ENCODE measurements at regions not wholly inside any gene's neighbourhood (a gene's known extent, or its start where the extent isn't known, plus 50 kb on each side); places are given as distances from the start of the nearest gene placed in this dataset.

GRCh38 chr16:10333321-10334032 is 52.4 kb upstream of the ATF7IP2 start:
- no peaks in the 10 kb centered on the region for H3K9me3 ChIP-seq (ENCODE audit: control insufficient read depth in 1 of 2, insufficient read depth in 1 of 2, low read depth in 1 of 2, low read length in 2 of 2)
- no peak overlapping the region for H2AFZ ChIP-seq (ENCODE audit: low read depth, low read length, poor library complexity, severe bottlenecking)
- ChIA-PET CTCF (no interaction called here), RAD21 (ENCODE audit: low non-redundant PET in 1 of 2, low total read pairs in 2 of 2, uncharacterized antibody in 2 of 2, unreplicated experiment in 2 of 2) (no interaction called here), POLR2A (no interaction called here)
- no peaks in the 10 kb centered on the region for H3K9me2 ChIP-seq (ENCODE audit: insufficient read depth)
- H3K36me3 ChIP-seq (ENCODE audit: control insufficient read depth in 1 of 2, insufficient read depth in 2 of 2, low read length in 2 of 2): no peaks in the 10 kb centered on the region
- peaks cover 19 to 32% of the 10 kb centered on the region in 2 experiments for H3K4me1 ChIP-seq (ENCODE audit: control insufficient read depth in 1 of 2, insufficient read depth in 2 of 2, low read length in 2 of 2)
- H3K27me3 ChIP-seq (ENCODE audit: insufficient read depth, low read length): no peaks in the 10 kb centered on the region
- H3K27ac ChIP-seq (ENCODE audit: low read depth, low read length): no peak overlapping the region
- TF ChIP-seq EZH2 (IDR thresholded peaks at IDR 0.05) (no peak), TCF7L2 (IDR thresholded peaks at IDR 0.05; ENCODE audit: borderline replicate concordance, extremely low read depth, insufficient read depth, insufficient read length) (no peak), ELF1 (IDR thresholded peaks at IDR 0.05; ENCODE audit: borderline replicate concordance, low read depth) (no peak), ZNF274 (IDR thresholded peaks at IDR 0.05; ENCODE audit: low read depth, low read length) (no peak), POLR2AphosphoS5 (IDR thresholded peaks at IDR 0.05; ENCODE audit: low read depth, low read length) (no peak)
- TF ChIP-seq, protein P1, sequence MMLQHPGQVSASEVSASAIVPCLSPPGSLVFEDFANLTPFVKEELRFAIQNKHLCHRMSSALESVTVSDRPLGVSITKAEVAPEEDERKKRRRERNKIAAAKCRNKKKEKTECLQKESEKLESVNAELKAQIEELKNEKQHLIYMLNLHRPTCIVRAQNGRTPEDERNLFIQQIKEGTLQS (IDR thresholded peaks at IDR 0.05): no peak
- TF ChIP-seq, protein P2, sequence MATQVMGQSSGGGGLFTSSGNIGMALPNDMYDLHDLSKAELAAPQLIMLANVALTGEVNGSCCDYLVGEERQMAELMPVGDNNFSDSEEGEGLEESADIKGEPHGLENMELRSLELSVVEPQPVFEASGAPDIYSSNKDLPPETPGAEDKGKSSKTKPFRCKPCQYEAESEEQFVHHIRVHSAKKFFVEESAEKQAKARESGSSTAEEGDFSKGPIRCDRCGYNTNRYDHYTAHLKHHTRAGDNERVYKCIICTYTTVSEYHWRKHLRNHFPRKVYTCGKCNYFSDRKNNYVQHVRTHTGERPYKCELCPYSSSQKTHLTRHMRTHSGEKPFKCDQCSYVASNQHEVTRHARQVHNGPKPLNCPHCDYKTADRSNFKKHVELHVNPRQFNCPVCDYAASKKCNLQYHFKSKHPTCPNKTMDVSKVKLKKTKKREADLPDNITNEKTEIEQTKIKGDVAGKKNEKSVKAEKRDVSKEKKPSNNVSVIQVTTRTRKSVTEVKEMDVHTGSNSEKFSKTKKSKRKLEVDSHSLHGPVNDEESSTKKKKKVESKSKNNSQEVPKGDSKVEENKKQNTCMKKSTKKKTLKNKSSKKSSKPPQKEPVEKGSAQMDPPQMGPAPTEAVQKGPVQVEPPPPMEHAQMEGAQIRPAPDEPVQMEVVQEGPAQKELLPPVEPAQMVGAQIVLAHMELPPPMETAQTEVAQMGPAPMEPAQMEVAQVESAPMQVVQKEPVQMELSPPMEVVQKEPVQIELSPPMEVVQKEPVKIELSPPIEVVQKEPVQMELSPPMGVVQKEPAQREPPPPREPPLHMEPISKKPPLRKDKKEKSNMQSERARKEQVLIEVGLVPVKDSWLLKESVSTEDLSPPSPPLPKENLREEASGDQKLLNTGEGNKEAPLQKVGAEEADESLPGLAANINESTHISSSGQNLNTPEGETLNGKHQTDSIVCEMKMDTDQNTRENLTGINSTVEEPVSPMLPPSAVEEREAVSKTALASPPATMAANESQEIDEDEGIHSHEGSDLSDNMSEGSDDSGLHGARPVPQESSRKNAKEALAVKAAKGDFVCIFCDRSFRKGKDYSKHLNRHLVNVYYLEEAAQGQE (IDR thresholded peaks at IDR 0.05; ENCODE audit: low read depth): no peak
- TF ChIP-seq, protein P3, sequence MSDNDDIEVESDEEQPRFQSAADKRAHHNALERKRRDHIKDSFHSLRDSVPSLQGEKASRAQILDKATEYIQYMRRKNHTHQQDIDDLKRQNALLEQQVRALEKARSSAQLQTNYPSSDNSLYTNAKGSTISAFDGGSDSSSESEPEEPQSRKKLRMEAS (IDR thresholded peaks at IDR 0.05): no peak
- no peak overlapping the region for H3K9ac ChIP-seq (ENCODE audit: low read length)
- H3K4me2 ChIP-seq (ENCODE audit: low read length): no peak overlapping the region
- intact Hi-C loops (cut with micrococcal nuclease): loop anchor here (5.0 kb wide), 1 partner anchor 54 kb away; the partner anchor contains the start of gene ATF7IP2
- DNase-seq (ENCODE audit: low read depth, low spot score) (no peak), ATAC-seq (no peak)
- no TSS peak for BruUV-seq (replicated peaks)
- no peaks in the 10 kb centered on the region for H4K20me1 ChIP-seq (ENCODE audit: insufficient read depth)
- no peak overlapping the region for H3K4me3 ChIP-seq (replicated peaks in 1 of 2; ENCODE audit: low read depth in 1 of 2, low read length in 2 of 2)
- no peaks in the 10 kb centered on the region for H3K79me2 ChIP-seq (ENCODE audit: insufficient read depth, low read length)
